A549 (cell line): ENCODE measurements at regions not wholly inside any gene's neighbourhood (a gene's known extent, or its start where the extent isn't known, plus 50 kb on each side); places are given as distances from the start of the nearest gene placed in this dataset.
A peak's percentile ranks its signal among the peaks of the same experiment; 100 is the strongest.
"Not testable (repeated sequence)": the region's sequence is repeated elsewhere in the genome, so short reads cannot be mapped to it uniquely, and the experiment has no call there.

Experiments used
- ATAC-seq, 2 experiments: fragments of 200-7000 bp in 1 of 2; fragments of >200 bp in 1 of 2; cut with Nextera tagmentation in 1 of 2; cut with Tn5 transposase in 1 of 2; 3 replicates each; pipeline versions ENCODE4 v1.8.0 to v1.9.1; 2018 to 2020; ENCODE audit warnings: mild to moderate bottlenecking in 1 of 2, moderate library complexity in 1 of 2
- CTCF ChIA-PET: fragments of 300-600 bp; sonication (Branson Sonifier 250); formaldehyde crosslinking; extraction: SDS; loops from one replicate; lab custom pipeline; 2021; ENCODE audit warnings: antibody characterized with exemption, inconsistent platforms; lab: Yijun Ruan, JAX
- POLR2A ChIA-PET: fragments of 350-600 bp; formaldehyde crosslinking; extraction: SDS; loops from one replicate; lab custom pipeline; 2021; ENCODE audit warnings: antibody characterized with exemption, inconsistent platforms; lab: Yijun Ruan, JAX
- DNase-seq, 2 experiments: peaks; one replicate each; pipeline versions ENCODE4 v3.0.0 to v3.0.0-alpha.2; 2011 to 2016; ENCODE audit warnings: low read depth in 1 of 2, low spot score in 1 of 2
- FAIRE-seq: peaks from 2 replicates; lab custom pipeline; 2011; peaks lifted over from hg19 to GRCh38; lab: Jason Lieb, UNC
- H3K27ac ChIP-seq, 2 experiments: fragments of >200 bp; sonication (Bioruptor Twin); formaldehyde crosslinking; 3 replicates each; pipeline ENCODE4 v1.5.1; 2016 to 2017
- H3K4me1 ChIP-seq: fragments of >200 bp; sonication (Bioruptor Twin); formaldehyde crosslinking; 3 replicates; pipeline ENCODE4 v1.6.1; 2016
- H3K4me2 ChIP-seq: fragments of >200 bp; sonication (Bioruptor Twin); formaldehyde crosslinking; 3 replicates; pipeline ENCODE4 v1.6.1; 2016
- H3K4me3 ChIP-seq: fragments of >200 bp; sonication (Bioruptor Twin); formaldehyde crosslinking; 3 replicates; pipeline ENCODE4 v1.5.1; 2016
- H3K9me3 ChIP-seq: fragments of >200 bp; sonication (Bioruptor Twin); formaldehyde crosslinking; 3 replicates; pipeline ENCODE4 v1.6.1; 2016
- BCL3 ChIP-seq: fragments of >200 bp; sonication (Bioruptor Twin); formaldehyde crosslinking; IDR thresholded peaks from 3 replicates; pipeline ENCODE4 v1.6.1; 2016
- ESRRA ChIP-seq: fragments of 150-350 bp; IDR thresholded peaks from 2 replicates; pipeline ENCODE4 v1.6.1; 2014; ENCODE audit warnings: mild to moderate bottlenecking, low read length, borderline replicate concordance
- FOXS1 ChIP-seq: fragments of 250-450 bp; sonication (Bioruptor Pico); IDR thresholded peaks from 2 replicates; pipeline ENCODE4 v1.5.0; 2020; ENCODE audit warnings: mild to moderate bottlenecking, moderate library complexity
- HEYL ChIP-seq: fragments of 250-450 bp; sonication (Bioruptor Pico); IDR thresholded peaks from 2 replicates; pipeline ENCODE4 v1.8.0; 2021; ENCODE audit warnings: mild to moderate bottlenecking, moderate library complexity
- JUN ChIP-seq, 2 experiments: fragments of >200 bp; sonication (Bioruptor Twin); formaldehyde crosslinking; IDR thresholded peaks; 2 replicates in 1 of 2; 3 replicates in 1 of 2; pipeline ENCODE4 v1.6.1; 2016 to 2017
- JUNB ChIP-seq: fragments of >200 bp; sonication (Bioruptor Twin); formaldehyde crosslinking; IDR thresholded peaks from 2 replicates; pipeline ENCODE4 v1.6.1; 2016
- MAX ChIP-seq: IDR thresholded peaks from 2 replicates; pipeline ENCODE4 v1.6.1; 2012
- NPAS2 ChIP-seq: fragments of 250-450 bp; sonication (Bioruptor Pico); IDR thresholded peaks from 2 replicates; pipeline ENCODE4 v1.8.0; 2022; ENCODE audit warnings: mild to moderate bottlenecking, moderate library complexity, borderline replicate concordance
- PHF8 ChIP-seq: fragments of 200-600 bp; sonication (generic); IDR thresholded peaks from 2 replicates; pipeline ENCODE4 v1.6.1; 2016; ENCODE audit warnings: low read depth, mild to moderate bottlenecking, antibody characterized with exemption, moderate library complexity, borderline replicate concordance
- POLR2A ChIP-seq: IDR thresholded peaks from 2 replicates; pipeline ENCODE4 v1.6.1; 2012; ENCODE audit warnings: mild to moderate bottlenecking, low read length
- RAD21 ChIP-seq, 2 experiments: fragments of >200 bp in 1 of 2; sonication (Bioruptor Twin) in 1 of 2; formaldehyde crosslinking in 1 of 2; IDR thresholded peaks in 1 of 2; conservative IDR thresholded peaks in 1 of 2; 2 replicates in 1 of 2; 3 replicates in 1 of 2; pipeline ENCODE4 v1.6.1; 2012 to 2018; ENCODE audit warnings: inconsistent platforms in 1 of 2
- RARB ChIP-seq: fragments of 250-450 bp; sonication (Bioruptor Pico); IDR thresholded peaks from 2 replicates; pipeline ENCODE4 v1.8.0; 2021; ENCODE audit warnings: mild to moderate bottlenecking, moderate library complexity
- RNF2 ChIP-seq: fragments of 200-600 bp; sonication (generic); IDR thresholded peaks from 2 replicates; pipeline ENCODE4 v1.6.1; 2016; ENCODE audit warnings: low read depth, mild to moderate bottlenecking, antibody characterized with exemption, moderate library complexity, borderline replicate concordance
- USF2 ChIP-seq: fragments of 450-650 bp; IDR thresholded peaks from 2 replicates; pipeline ENCODE4 v1.6.1; 2014; ENCODE audit warnings: antibody characterized with exemption
- ZSCAN20 ChIP-seq: fragments of 250-450 bp; sonication (Bioruptor Pico); IDR thresholded peaks from 2 replicates; pipeline ENCODE4 v1.8.0; 2022; ENCODE audit warnings: mild to moderate bottlenecking, moderate library complexity
- WGBS: methylation state at CpG from one replicate; pipeline ENCODE4 v1.1.6; 2017; ENCODE audit errors: missing lambda C conversion rate; 5-methylcytosine and 5-hydroxymethylcytosine counted together
- TF ChIP-seq, protein P1 (sequence below): IDR thresholded peaks from 2 replicates; pipeline ENCODE4 v1.6.1; 2012
- TF ChIP-seq, protein P2 (sequence below): fragments of 250-450 bp; sonication (Bioruptor Pico); IDR thresholded peaks from 2 replicates; pipeline ENCODE4 v1.5.0; 2020; ENCODE audit warnings: low read depth, mild to moderate bottlenecking, moderate library complexity

GRCh38 chr7:32728412-32729334 is 162.9 kb downstream of the KBTBD2 start:
- ATAC-seq (peak; percentile 84 to 85), DNase-seq (peak; percentile 21 to 83)
- Histone ChIP-seq H3K4me3 (peak overlapping the region; percentile 85), H3K27ac (peak overlapping the region; percentile 96 to 97), H3K4me2 (peak overlapping the region; percentile 68), H3K4me1 (peaks cover 23% of the 10 kb centered on the region)
- TF ChIP-seq MAX (peak; percentile 50), JUN (IDR thresholded peaks at IDR 0.05) (peak; percentile 17 to 49; a peak in 1 of 5 replicates)
- POLR2A ChIA-PET, result interaction anchor here (0.6 to 1.1 kb wide), 3 partner anchors 58 to 233 kb away, joined by 3 to 4 read pairs (median 3); partner anchors contain the start of gene AVL9
- CTCF ChIA-PET, result interaction anchor here (0.5 to 1.2 kb wide), 2 partner anchors 148 to 211 kb away, joined by 3 read pairs; no protein-coding TSS in a partner anchor
- FAIRE-seq, H3K9me3 ChIP-seq: not testable (repeated sequence)
- WGBS, result no CpG with 5 or more reads among the region's 111 CpGs

DNA sequence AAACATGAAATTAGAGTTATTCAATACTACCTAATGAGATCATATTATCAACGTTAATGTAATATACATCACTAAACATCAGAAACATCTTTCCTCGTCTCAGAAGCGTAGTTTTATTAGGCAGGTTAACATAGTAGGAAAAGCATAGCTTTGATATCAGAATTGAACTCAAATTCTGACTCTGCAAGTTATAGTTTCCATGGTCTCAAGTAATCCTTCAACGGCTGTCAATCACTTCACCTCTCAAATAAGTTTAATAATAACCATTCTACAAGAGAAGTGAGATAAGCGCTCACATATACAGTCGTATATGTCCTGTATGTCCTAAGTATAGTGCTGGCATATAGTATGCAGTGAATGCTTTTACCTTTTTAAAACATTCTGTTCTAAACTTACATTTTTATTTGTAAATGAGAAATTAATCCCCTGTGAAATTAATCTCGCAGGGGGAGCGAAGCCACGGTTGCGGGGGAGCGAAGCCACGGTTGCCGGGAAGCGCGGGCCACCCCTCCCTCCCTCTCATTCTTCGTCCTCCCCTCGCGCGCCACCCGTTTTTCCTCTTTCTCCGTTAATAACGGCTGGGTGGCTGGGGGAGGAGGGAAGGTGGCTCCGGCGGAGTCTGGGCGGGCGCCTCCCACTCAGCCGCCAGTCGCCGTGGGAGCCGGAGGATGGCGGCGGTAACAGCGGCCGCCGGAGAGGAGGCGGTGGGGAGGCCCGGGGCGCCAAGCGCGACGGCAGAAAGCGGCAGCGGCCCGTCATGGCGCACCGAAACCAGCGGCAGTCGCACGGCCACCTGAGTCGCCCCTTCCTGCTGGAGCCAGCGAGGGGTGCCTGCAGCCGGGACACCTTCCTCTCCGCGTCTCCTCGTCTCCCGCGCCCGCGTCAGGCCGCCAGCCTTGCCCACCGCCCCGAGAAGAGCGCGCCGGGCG is 163.8 kb downstream of the KBTBD2 start:
- CTCF ChIA-PET, result interaction anchor here (0.5 to 1.2 kb wide), 3 partner anchors 147 to 1261 kb away, joined by 3 read pairs; no protein-coding TSS in a partner anchor
- Histone ChIP-seq H3K27ac (peak overlapping the region; percentile 96 to 97), H3K4me1 (peaks cover 16% of the 10 kb centered on the region), H3K4me3 (peak overlapping the region; percentile 85), H3K4me2 (peak overlapping the region; percentile 68)
- H3K9me3 ChIP-seq, FAIRE-seq: not testable (repeated sequence)
- TF ChIP-seq BCL3 (peak; percentile 32; the same call in 1 of the 3 replicates), PHF8 (peak; percentile 34; the same call in 1 of the 2 replicates), RAD21 (conservative IDR thresholded peaks at IDR 0.05 in 1 of 2, IDR thresholded peaks at IDR 0.05 in 1 of 2) (0 out of 5 replicates have a peak, but pooled peaks of 1 of the 2 experiments have one; percentile 6), POLR2A (peak; percentile 53)
- peak; percentile 74 to 76 for ATAC-seq
- WGBS, result 5% methylated on average over 26 of the region's 66 CpGs
- POLR2A ChIA-PET, result interaction anchor here (0.6 to 1.1 kb wide), 4 partner anchors 49 to 232 kb away, joined by 3 to 4 read pairs (median 4); partner anchors contain the start of gene AVL9
- peak; percentile 8 to 71 for DNase-seq

GRCh38 chr7:32722837-32723236 is 168.7 kb downstream of the KBTBD2 start:
- DNase-seq, POLR2A ChIA-PET, H3K27ac ChIP-seq: not testable (repeated sequence)

DNA sequence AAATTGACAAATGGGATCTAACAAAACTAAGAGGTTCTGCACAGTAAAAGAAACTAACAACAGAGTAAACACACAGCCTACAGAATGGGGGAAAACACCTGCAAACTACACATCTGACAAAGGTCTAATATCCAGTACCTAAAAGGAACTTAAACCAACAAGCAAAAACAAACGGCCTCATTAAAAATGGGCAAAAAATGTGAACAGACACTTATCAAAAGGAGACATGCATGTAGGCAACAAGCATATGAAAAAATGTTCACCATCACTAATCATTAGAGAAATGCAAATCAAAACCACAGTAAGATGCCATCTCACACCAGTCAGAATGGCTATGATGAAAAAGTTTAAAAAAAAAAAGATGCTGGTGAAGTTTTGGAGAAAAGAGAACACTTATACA is 197.4 kb downstream of the KBTBD2 start:
- Histone ChIP-seq H3K4me3 (no peak overlapping the region), H3K4me1 (peaks cover 14% of the 10 kb centered on the region), H3K27ac (no peak overlapping the region), H3K4me2 (no peak overlapping the region), H3K9me3 (peaks cover 13% of the 10 kb centered on the region; the same call in 2 of the 3 replicates)
- no peak for DNase-seq
- TF ChIP-seq ZSCAN20 (CRISPR knock-in tag) (no peak), RNF2 (no peak), NPAS2 (CRISPR knock-in tag) (no peak), HEYL (CRISPR knock-in tag) (no peak), JUNB (no peak), FOXS1 (CRISPR knock-in tag) (no peak), USF2 (no peak), RAD21 (conservative IDR thresholded peaks at IDR 0.05 in 1 of 2, IDR thresholded peaks at IDR 0.05 in 1 of 2) (no peak), RARB (CRISPR knock-in tag) (no peak), ESRRA (no peak), PHF8 (no peak)
- TF ChIP-seq, protein P1, sequence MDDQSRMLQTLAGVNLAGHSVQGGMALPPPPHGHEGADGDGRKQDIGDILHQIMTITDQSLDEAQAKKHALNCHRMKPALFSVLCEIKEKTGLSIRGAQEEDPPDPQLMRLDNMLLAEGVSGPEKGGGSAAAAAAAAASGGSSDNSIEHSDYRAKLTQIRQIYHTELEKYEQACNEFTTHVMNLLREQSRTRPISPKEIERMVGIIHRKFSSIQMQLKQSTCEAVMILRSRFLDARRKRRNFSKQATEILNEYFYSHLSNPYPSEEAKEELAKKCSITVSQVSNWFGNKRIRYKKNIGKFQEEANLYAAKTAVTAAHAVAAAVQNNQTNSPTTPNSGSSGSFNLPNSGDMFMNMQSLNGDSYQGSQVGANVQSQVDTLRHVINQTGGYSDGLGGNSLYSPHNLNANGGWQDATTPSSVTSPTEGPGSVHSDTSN, result no peak
- TF ChIP-seq, protein P2, sequence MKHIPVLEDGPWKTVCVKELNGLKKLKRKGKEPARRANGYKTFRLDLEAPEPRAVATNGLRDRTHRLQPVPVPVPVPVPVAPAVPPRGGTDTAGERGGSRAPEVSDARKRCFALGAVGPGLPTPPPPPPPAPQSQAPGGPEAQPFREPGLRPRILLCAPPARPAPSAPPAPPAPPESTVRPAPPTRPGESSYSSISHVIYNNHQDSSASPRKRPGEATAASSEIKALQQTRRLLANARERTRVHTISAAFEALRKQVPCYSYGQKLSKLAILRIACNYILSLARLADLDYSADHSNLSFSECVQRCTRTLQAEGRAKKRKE (CRISPR knock-in tag), result no peak
- POLR2A ChIA-PET, result no interaction called here
- WGBS, result 93% methylated on average over 1 of the region's 1 CpG
- no peak for FAIRE-seq
- CTCF ChIA-PET, result interaction anchor here (0.7 to 1.5 kb wide), 3 partner anchors 212 to 415 kb away, joined by 4 to 8 read pairs (median 4); partner anchors contain the start of gene RP9
- no peak for ATAC-seq

More at GRCh38 chr7:32722837-32723236, 168.7 kb downstream of the KBTBD2 start:
- H3K4me3 ChIP-seq, ATAC-seq, FAIRE-seq, CTCF ChIA-PET, H3K4me2 ChIP-seq, H3K9me3 ChIP-seq, H3K4me1 ChIP-seq: not testable (repeated sequence)
- 85% methylated on average over 4 of the region's 4 CpGs for WGBS
